Naive thymus-derived CD8-positive, alpha-beta T cell (primary cell): ENCODE measurements at regions not wholly inside any gene's neighbourhood (a gene's known extent, or its start where the extent isn't known, plus 50 kb on each side); places are given as distances from the start of the nearest gene placed in this dataset.

Experiments
- ATAC-seq, 2 donors: fragments of 150-1000 bp; cut with Tn5 transposase in 1 of 2; sonication (Bioruptor Pico), chemical (Tn5 transposase) in 1 of 2; 1 replicate in 1 of 2; 2 replicates in 1 of 2; pipeline ENCODE4 v1.10.0; 2021; ENCODE audit warnings: mild to moderate bottlenecking in 2 of 2, moderate library complexity in 2 of 2
- POLR2A ChIA-PET: fragments of 350-600 bp; sonication (Branson Sonifier 250); formaldehyde crosslinking; loops from one replicate; lab custom pipeline; 2021; ENCODE audit warnings: antibody characterized with exemption; lab: Charles Lee
- DNase-seq, 10 donors: peaks; one replicate each; pipeline versions ENCODE4 v3.0.0 to v3.0.0-alpha.2; 2020 to 2022
- H3K27ac Mint-ChIP-seq, 10 donors: one replicate each; pipeline ENCODE4 v1.8.0; 2020 to 2022; ENCODE audit warnings: mild to moderate bottlenecking in 10 of 10, mixed read lengths in 10 of 10, moderate library complexity in 4 of 10, inconsistent platforms in 1 of 10
- H3K27me3 Mint-ChIP-seq, 5 donors: one replicate each; pipeline ENCODE4 v1.8.0; 2021 to 2022; ENCODE audit warnings: mixed read lengths in 5 of 5
- H3K36me3 Mint-ChIP-seq, 3 donors: one replicate each; pipeline ENCODE4 v1.8.0; 2020 to 2022; ENCODE audit warnings: mixed read lengths in 3 of 3, mild to moderate bottlenecking in 2 of 3, inconsistent platforms in 1 of 3
- H3K4me1 Mint-ChIP-seq, 4 donors: one replicate each; pipeline ENCODE4 v1.8.0; 2021 to 2022; ENCODE audit warnings: mixed read lengths in 4 of 4
- H3K4me3 Mint-ChIP-seq, 10 donors: one replicate each; pipeline ENCODE4 v1.8.0; 2020 to 2022; ENCODE audit warnings: mild to moderate bottlenecking in 10 of 10, mixed read lengths in 10 of 10, moderate library complexity in 6 of 10, inconsistent platforms in 1 of 10
- H3K9me3 Mint-ChIP-seq, 9 donors: one replicate each; pipeline ENCODE4 v1.8.0; 2020 to 2022; ENCODE audit warnings: mixed read lengths in 9 of 9, mild to moderate bottlenecking in 3 of 9, inconsistent platforms in 1 of 9, moderate library complexity in 1 of 9

- Mint-ChIP-seq H3K36me3 (no peaks in the 10 kb centered on the region), H3K9me3 (peaks cover 0 to 1% (median 0%) of the 10 kb centered on the region in 9 donors), H3K27ac (no peak overlapping the region), H3K4me3 (no peak overlapping the region), H3K4me1 (no peaks in the 10 kb centered on the region), H3K27me3 (no peaks in the 10 kb centered on the region)
- POLR2A ChIA-PET = no interaction called here
- ATAC-seq (no peak), DNase-seq (no peak)
Observed at GRCh38 chr2:16882706-16883105, 217.1 kb upstream of the CYRIA start.

- H3K4me1 Mint-ChIP-seq = no peaks in the 10 kb centered on the region
- H3K9me3 Mint-ChIP-seq = peaks cover 0 to 1% (median 0%) of the 10 kb centered on the region in 9 donors
- H3K4me3 Mint-ChIP-seq = no peak overlapping the region
- H3K36me3 Mint-ChIP-seq = no peaks in the 10 kb centered on the region
- no peaks in the 10 kb centered on the region for H3K27me3 Mint-ChIP-seq
- no peak for DNase-seq
- no peak for ATAC-seq
- POLR2A ChIA-PET = no interaction called here
- H3K27ac Mint-ChIP-seq = no peak overlapping the region
Observed at GRCh38 chr2:16881122-16881521, 215.5 kb upstream of the CYRIA start.

GRCh38 chr2:16871411-16871810 lies 205.8 kb upstream of the CYRIA start:
- POLR2A ChIA-PET = no interaction called here

GRCh38 chr2:16870491-16871076 lies 204.9 kb upstream of the CYRIA start:
- POLR2A ChIA-PET = no interaction called here
- H3K36me3 Mint-ChIP-seq = no peaks in the 10 kb centered on the region
- no peaks in the 10 kb centered on the region for H3K27me3 Mint-ChIP-seq
- no peak for ATAC-seq
- peaks cover 0 to 6% (median 0%) of the 10 kb centered on the region in 9 donors for H3K9me3 Mint-ChIP-seq
- DNase-seq = no peak
- no peak overlapping the region for H3K4me3 Mint-ChIP-seq
- H3K4me1 Mint-ChIP-seq = no peaks in the 10 kb centered on the region
- H3K27ac Mint-ChIP-seq = no peak overlapping the region

More at GRCh38 chr2:16871411-16871810, 205.8 kb upstream of the CYRIA start:
- Mint-ChIP-seq H3K4me1 (no peaks in the 10 kb centered on the region), H3K36me3 (no peaks in the 10 kb centered on the region), H3K4me3 (no peak overlapping the region), H3K27me3 (no peaks in the 10 kb centered on the region), H3K27ac (no peak overlapping the region), H3K9me3 (peaks cover 0 to 6% (median 0%) of the 10 kb centered on the region in 9 donors)
- DNase-seq (no peak), ATAC-seq (no peak)

GRCh38 chr2:16869711-16870110 lies 204.1 kb upstream of the CYRIA start:
- Mint-ChIP-seq H3K36me3 (no peaks in the 10 kb centered on the region), H3K27ac (no peak overlapping the region), H3K9me3 (peaks cover 0 to 6% (median 0%) of the 10 kb centered on the region in 9 donors), H3K4me1 (no peaks in the 10 kb centered on the region), H3K4me3 (no peak overlapping the region), H3K27me3 (no peaks in the 10 kb centered on the region)
- DNase-seq = no peak
- POLR2A ChIA-PET = no interaction called here
- ATAC-seq = no peak

GRCh38 chr2:16862471-16862870 lies 196.8 kb upstream of the CYRIA start:
- no peak overlapping the region for H3K4me3 Mint-ChIP-seq
- no peaks in the 10 kb centered on the region for H3K4me1 Mint-ChIP-seq
- POLR2A ChIA-PET = no interaction called here
- peaks cover 0 to 10% (median 3%) of the 10 kb centered on the region in 9 donors for H3K9me3 Mint-ChIP-seq
- ATAC-seq (no peak), DNase-seq (no peak)
- peaks cover 0 to 3% (median 0%) of the 10 kb centered on the region in 5 donors for H3K27me3 Mint-ChIP-seq
- no peaks in the 10 kb centered on the region for H3K36me3 Mint-ChIP-seq
- no peak overlapping the region for H3K27ac Mint-ChIP-seq

- peaks cover 0 to 13% (median 3%) of the 10 kb centered on the region in 9 donors for H3K9me3 Mint-ChIP-seq
- H3K27ac Mint-ChIP-seq = no peak overlapping the region
- DNase-seq (no peak), ATAC-seq (no peak)
- H3K36me3 Mint-ChIP-seq = no peaks in the 10 kb centered on the region
- POLR2A ChIA-PET = no interaction called here
- H3K4me3 Mint-ChIP-seq = no peak overlapping the region
- peaks cover 0 to 3% (median 0%) of the 10 kb centered on the region in 5 donors for H3K27me3 Mint-ChIP-seq
- H3K4me1 Mint-ChIP-seq = no peaks in the 10 kb centered on the region
Observed at GRCh38 chr2:16861530-16861929, 195.9 kb upstream of the CYRIA start.

GRCh38 chr2:16861111-16861510 lies 195.5 kb upstream of the CYRIA start:
- Mint-ChIP-seq H3K9me3 (peaks cover 0 to 13% (median 3%) of the 10 kb centered on the region in 9 donors), H3K27ac (no peak overlapping the region), H3K4me3 (no peak overlapping the region), H3K36me3 (no peaks in the 10 kb centered on the region), H3K27me3 (peaks cover 0 to 3% (median 0%) of the 10 kb centered on the region in 5 donors), H3K4me1 (no peaks in the 10 kb centered on the region)
- DNase-seq (no peak), ATAC-seq (no peak)
- POLR2A ChIA-PET = no interaction called here

- H3K9me3 Mint-ChIP-seq = peaks cover 0 to 13% (median 3%) of the 10 kb centered on the region in 9 donors
- POLR2A ChIA-PET = no interaction called here
- H3K4me3 Mint-ChIP-seq = no peak overlapping the region
- no peak for DNase-seq
- ATAC-seq = no peak
- no peaks in the 10 kb centered on the region for H3K36me3 Mint-ChIP-seq
- H3K27me3 Mint-ChIP-seq = peaks cover 0 to 3% (median 0%) of the 10 kb centered on the region in 5 donors
- H3K4me1 Mint-ChIP-seq = no peaks in the 10 kb centered on the region
- no peak overlapping the region for H3K27ac Mint-ChIP-seq
Observed at GRCh38 chr2:16860627-16861026, 195.0 kb upstream of the CYRIA start.

- Mint-ChIP-seq H3K4me1 (no peaks in the 10 kb centered on the region), H3K9me3 (peaks cover 0 to 13% (median 3%) of the 10 kb centered on the region in 9 donors), H3K27ac (no peak overlapping the region), H3K4me3 (no peak overlapping the region), H3K36me3 (no peaks in the 10 kb centered on the region), H3K27me3 (peaks cover 0 to 3% (median 0%) of the 10 kb centered on the region in 5 donors)
- ATAC-seq = no peak
- DNase-seq = no peak
- POLR2A ChIA-PET = no interaction called here
Observed at GRCh38 chr2:16855183-16855582, 189.5 kb upstream of the CYRIA start.

GRCh38 chr2:16853088-16853487 lies 187.5 kb upstream of the CYRIA start:
- H3K4me1 Mint-ChIP-seq = no peaks in the 10 kb centered on the region
- DNase-seq (no peak), ATAC-seq (no peak)
- no peak overlapping the region for H3K27ac Mint-ChIP-seq
- no peak overlapping the region for H3K4me3 Mint-ChIP-seq
- H3K36me3 Mint-ChIP-seq = no peaks in the 10 kb centered on the region
- POLR2A ChIA-PET = no interaction called here
- peaks cover 0 to 9% (median 0%) of the 10 kb centered on the region in 9 donors for H3K9me3 Mint-ChIP-seq
- peaks cover 0 to 4% (median 0%) of the 10 kb centered on the region in 5 donors for H3K27me3 Mint-ChIP-seq

- ATAC-seq = no peak
- Mint-ChIP-seq H3K27me3 (peaks cover 0 to 4% (median 0%) of the 10 kb centered on the region in 5 donors), H3K4me1 (no peaks in the 10 kb centered on the region), H3K27ac (no peak overlapping the region), H3K9me3 (peaks cover 0 to 5% (median 0%) of the 10 kb centered on the region in 9 donors), H3K36me3 (no peaks in the 10 kb centered on the region), H3K4me3 (no peak overlapping the region)
- DNase-seq = no peak
- POLR2A ChIA-PET = no interaction called here
Observed at GRCh38 chr2:16852651-16853050, 187.0 kb upstream of the CYRIA start.

GRCh38 chr2:16851126-16851525 lies 185.5 kb upstream of the CYRIA start:
- peaks cover 0 to 6% (median 0%) of the 10 kb centered on the region in 9 donors for H3K9me3 Mint-ChIP-seq
- ATAC-seq (no peak), DNase-seq (no peak)
- H3K27me3 Mint-ChIP-seq = peaks cover 0 to 5% (median 0%) of the 10 kb centered on the region in 5 donors
- H3K4me1 Mint-ChIP-seq = no peaks in the 10 kb centered on the region
- no peak overlapping the region for H3K27ac Mint-ChIP-seq
- POLR2A ChIA-PET = no interaction called here
- H3K4me3 Mint-ChIP-seq = no peak overlapping the region
- no peaks in the 10 kb centered on the region for H3K36me3 Mint-ChIP-seq
